Liver (tissue), 3 donors: ENCODE measurements at regions not wholly inside any gene's neighbourhood (a gene's known extent, or its start where the extent isn't known, plus 50 kb on each side); places are given as distances from the start of the nearest gene placed in this dataset. TPM values are rescaled to one million over a fixed set of nuclear protein-coding genes. Genes with fewer than 3 reads are reported as not detected.

ENCODE experiments used
- small RNA-seq: library from RNA; depleted of rRNA; stranded (forward); fragments of <200 nt; gene quantifications from one replicate; pipeline ENCODE3, GENCODE V24; 2014
- TF ChIP-seq, protein P1 (sequence below): fragments of 150-350 bp; IDR thresholded peaks from 2 replicates; pipeline ENCODE4 v1.5.1; 2017; ENCODE audit warnings: improper control_type of control experiment, low read depth, low read length; ENCODE audit not compliant: missing input control
- TF ChIP-seq, protein P2 (sequence below): IDR thresholded peaks from 2 replicates; pipeline ENCODE4 v1.6.1; 2016; ENCODE audit warnings: antibody characterized with exemption
- donor health status: healthy.

DNA sequence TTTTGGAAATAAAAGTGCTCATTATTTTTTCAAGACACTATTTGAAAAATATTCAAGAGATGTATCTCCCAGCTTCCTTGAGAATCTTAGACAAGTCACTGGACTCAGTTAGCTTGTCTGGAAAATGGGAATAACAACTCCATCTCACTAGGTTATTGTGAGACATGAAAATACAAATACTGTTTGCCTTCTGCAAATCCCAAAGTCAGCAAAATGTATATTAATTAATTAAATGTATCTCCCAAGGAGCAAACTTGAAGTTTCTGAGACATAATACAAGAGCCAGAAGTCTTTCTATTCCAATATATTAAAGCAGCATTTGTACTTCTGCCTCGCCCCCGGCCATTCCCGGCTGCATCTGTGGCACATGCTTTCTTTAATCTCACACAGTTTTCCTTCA, 54.6 kb upstream of the ID4 start (continued):
- TF ChIP-seq, protein P1, sequence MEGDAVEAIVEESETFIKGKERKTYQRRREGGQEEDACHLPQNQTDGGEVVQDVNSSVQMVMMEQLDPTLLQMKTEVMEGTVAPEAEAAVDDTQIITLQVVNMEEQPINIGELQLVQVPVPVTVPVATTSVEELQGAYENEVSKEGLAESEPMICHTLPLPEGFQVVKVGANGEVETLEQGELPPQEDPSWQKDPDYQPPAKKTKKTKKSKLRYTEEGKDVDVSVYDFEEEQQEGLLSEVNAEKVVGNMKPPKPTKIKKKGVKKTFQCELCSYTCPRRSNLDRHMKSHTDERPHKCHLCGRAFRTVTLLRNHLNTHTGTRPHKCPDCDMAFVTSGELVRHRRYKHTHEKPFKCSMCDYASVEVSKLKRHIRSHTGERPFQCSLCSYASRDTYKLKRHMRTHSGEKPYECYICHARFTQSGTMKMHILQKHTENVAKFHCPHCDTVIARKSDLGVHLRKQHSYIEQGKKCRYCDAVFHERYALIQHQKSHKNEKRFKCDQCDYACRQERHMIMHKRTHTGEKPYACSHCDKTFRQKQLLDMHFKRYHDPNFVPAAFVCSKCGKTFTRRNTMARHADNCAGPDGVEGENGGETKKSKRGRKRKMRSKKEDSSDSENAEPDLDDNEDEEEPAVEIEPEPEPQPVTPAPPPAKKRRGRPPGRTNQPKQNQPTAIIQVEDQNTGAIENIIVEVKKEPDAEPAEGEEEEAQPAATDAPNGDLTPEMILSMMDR: no peak
- TF ChIP-seq, protein P2, sequence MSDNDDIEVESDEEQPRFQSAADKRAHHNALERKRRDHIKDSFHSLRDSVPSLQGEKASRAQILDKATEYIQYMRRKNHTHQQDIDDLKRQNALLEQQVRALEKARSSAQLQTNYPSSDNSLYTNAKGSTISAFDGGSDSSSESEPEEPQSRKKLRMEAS: no peak

Small RNA genes lying in the stretch of these regions (small RNA-seq; reads per million reads assigned to genes)
- not detected for gene MIR548A1
- gene RNA5SP205: not detected
- gene RNU6-801P: not detected
